Erythroblast (primary cell): ENCODE measurements at regions not wholly inside any gene's neighbourhood (a gene's known extent, or its start where the extent isn't known, plus 50 kb on each side); places are given as distances from the start of the nearest gene placed in this dataset.

Experiments used
- GATA1 ChIP-seq: IDR thresholded peaks from 2 replicates; pipeline ENCODE4 v1.6.1; 2011; ENCODE audit warnings: low read depth, mild to moderate bottlenecking, control low read depth, low read length, moderate library complexity
- POLR2A ChIP-seq: IDR thresholded peaks from 2 replicates; pipeline ENCODE4 v1.6.1; 2011; ENCODE audit warnings: mild to moderate bottlenecking, low read length

DNA sequence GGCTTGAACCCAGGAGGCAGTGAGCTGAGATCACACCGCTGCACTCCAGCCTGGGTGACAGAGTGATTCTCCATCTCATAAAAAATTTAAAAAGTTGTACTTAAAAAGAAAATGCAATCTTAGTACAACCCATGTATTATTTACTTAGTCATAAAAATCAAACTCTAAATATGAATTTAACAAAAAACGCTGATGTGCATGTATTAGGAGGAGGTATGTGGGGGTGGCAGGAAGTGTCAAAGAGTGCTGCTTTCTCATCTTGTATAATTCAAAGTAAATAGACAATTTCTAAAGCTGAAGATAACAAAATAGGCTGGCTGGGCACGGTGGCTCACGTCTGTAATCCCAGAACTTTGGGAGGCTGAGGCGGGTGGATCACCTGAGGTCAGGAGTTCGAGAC, 81.0 kb upstream of the NRBF2 start:
- TF ChIP-seq POLR2A (no peak), GATA1 (no peak)
